H9 (cell line): ENCODE measurements at regions not wholly inside any gene's neighbourhood (a gene's known extent, or its start where the extent isn't known, plus 50 kb on each side); places are given as distances from the start of the nearest gene placed in this dataset.
A peak's percentile ranks its signal among the peaks of the same experiment; 100 is the strongest.

ENCODE experiments used
- DNase-seq: peaks from one replicate; pipeline ENCODE4 v3.0.0-alpha.2; 2017
- H2AFZ ChIP-seq: one replicate; pipeline ENCODE4 v1.6.1; 2013; ENCODE audit warnings: mild to moderate bottlenecking, low read length, control low read depth, moderate library complexity
- H2AK5ac ChIP-seq: 2 replicates; pipeline ENCODE4 v1.6.1; 2013; ENCODE audit warnings: low read length, control low read depth, mixed read lengths; ENCODE audit not compliant: insufficient read length
- H2BK120ac ChIP-seq: one replicate; pipeline ENCODE4 v1.6.1; 2013; ENCODE audit warnings: low read depth, mild to moderate bottlenecking, low read length, control low read depth, inconsistent platforms; ENCODE audit not compliant: poor library complexity, severe bottlenecking
- H2BK12ac ChIP-seq: 2 replicates; pipeline ENCODE4 v1.6.1; 2013; ENCODE audit warnings: low read length, control low read depth, mixed read lengths, low read depth; ENCODE audit not compliant: insufficient read length
- H2BK15ac ChIP-seq: 2 replicates; pipeline ENCODE4 v1.6.1; 2013; ENCODE audit warnings: low read depth, low read length, control low read depth
- H2BK20ac ChIP-seq: one replicate; pipeline ENCODE4 v1.6.1; 2013; ENCODE audit warnings: low read depth, mild to moderate bottlenecking, low read length, control low read depth, inconsistent platforms; ENCODE audit not compliant: poor library complexity, severe bottlenecking
- H2BK5ac ChIP-seq: 2 replicates; pipeline ENCODE4 v1.6.1; 2013; ENCODE audit warnings: low read length, control low read depth, mixed read lengths; ENCODE audit not compliant: insufficient read length
- H3K14ac ChIP-seq: 2 replicates; pipeline ENCODE4 v1.6.1; 2013; ENCODE audit warnings: low read length, control low read depth; ENCODE audit not compliant: insufficient read depth
- H3K18ac ChIP-seq: 2 replicates; pipeline ENCODE4 v1.6.1; 2013; ENCODE audit warnings: low read depth, mild to moderate bottlenecking, mixed read lengths, low read length, control low read depth; ENCODE audit not compliant: insufficient read length
- H3K23ac ChIP-seq: 2 replicates; pipeline ENCODE4 v1.6.1; 2013; ENCODE audit warnings: low read length, control low read depth, mixed read lengths, low read depth; ENCODE audit not compliant: insufficient read length
- H3K23me2 ChIP-seq: 2 replicates; pipeline ENCODE4 v1.6.1; 2013; ENCODE audit warnings: low read depth, mild to moderate bottlenecking, mixed read lengths, low read length, control low read depth; ENCODE audit not compliant: insufficient read length, poor library complexity, severe bottlenecking
- H3K27ac ChIP-seq: 2 replicates; pipeline ENCODE4 v1.5.1; 2013; ENCODE audit warnings: low read length, control low read depth, mixed read lengths, low read depth; ENCODE audit not compliant: insufficient read length
- H3K27me3 ChIP-seq: 2 replicates; pipeline ENCODE4 v1.6.1; 2013; ENCODE audit warnings: low read length, control low read depth, inconsistent platforms; ENCODE audit not compliant: insufficient read depth
- H3K4ac ChIP-seq: 2 replicates; pipeline ENCODE4 v1.6.1; 2013; ENCODE audit warnings: low read depth, mild to moderate bottlenecking, control low read depth, inconsistent platforms, low read length, moderate library complexity
- H3K4me1 ChIP-seq: 2 replicates; pipeline ENCODE4 v1.6.1; 2013; ENCODE audit warnings: low read length, control low read depth, inconsistent platforms; ENCODE audit not compliant: insufficient read depth
- H3K4me2 ChIP-seq: 2 replicates; pipeline ENCODE4 v1.6.1; 2013; ENCODE audit warnings: low read length, control low read depth, mixed read lengths; ENCODE audit not compliant: insufficient read length, insufficient read depth
- H3K56ac ChIP-seq: 2 replicates; pipeline ENCODE4 v1.6.1; 2013; ENCODE audit warnings: low read depth, mild to moderate bottlenecking, mixed read lengths, low read length, control low read depth; ENCODE audit not compliant: insufficient read length
- H3K79me1 ChIP-seq: 2 replicates; pipeline ENCODE4 v1.6.1; 2013; ENCODE audit warnings: low read depth, mild to moderate bottlenecking, moderate library complexity, low read length, control low read depth, inconsistent platforms; ENCODE audit not compliant: insufficient read depth, poor library complexity, severe bottlenecking
- H3K79me2 ChIP-seq: 2 replicates; pipeline ENCODE4 v1.6.1; 2013; ENCODE audit warnings: low read length, control low read depth, inconsistent platforms; ENCODE audit not compliant: insufficient read depth
- H3K9ac ChIP-seq: 2 replicates; pipeline ENCODE4 v1.6.1; 2013; ENCODE audit warnings: low read length, control low read depth, mixed read lengths; ENCODE audit not compliant: insufficient read length; ENCODE audit errors: extremely low read depth
- H3K9me3 ChIP-seq: one replicate; pipeline ENCODE4 v1.6.1; 2013; ENCODE audit warnings: low read depth, low read length, inconsistent platforms; ENCODE audit not compliant: control insufficient read depth
- H3T11ph ChIP-seq: one replicate; pipeline ENCODE4 v1.6.1; 2013; ENCODE audit warnings: mild to moderate bottlenecking, low read length, control low read depth, inconsistent platforms
- H4K20me1 ChIP-seq: one replicate; pipeline ENCODE4 v1.6.1; 2013; ENCODE audit not compliant: control insufficient read depth, insufficient read length, insufficient read depth
- H4K5ac ChIP-seq: 2 replicates; pipeline ENCODE4 v1.6.1; 2013; ENCODE audit warnings: low read depth, mild to moderate bottlenecking, mixed read lengths, low read length, control low read depth; ENCODE audit not compliant: insufficient read length
- H4K8ac ChIP-seq: replicated peaks from 2 replicates; pipeline ENCODE4 v1.6.1; 2013; ENCODE audit warnings: low read length, control low read depth, mixed read lengths, low read depth; ENCODE audit not compliant: insufficient read length
- H4K91ac ChIP-seq: 2 replicates; pipeline ENCODE4 v1.6.1; 2013; ENCODE audit warnings: low read depth, mild to moderate bottlenecking, moderate library complexity, mixed read lengths, low read length, control low read depth; ENCODE audit not compliant: insufficient read length
- H3K27ac Mint-ChIP-seq, 3 experiments: 2 replicates in 2 of 3; 3 replicates in 1 of 3; pipeline ENCODE4 v1.8.0; 2020 to 2021; ENCODE audit warnings: mixed read lengths in 3 of 3, mild to moderate bottlenecking in 1 of 3, moderate library complexity in 1 of 3
- H3K27me3 Mint-ChIP-seq: 2 replicates; pipeline ENCODE4 v1.8.0; 2021; ENCODE audit warnings: low read depth, mild to moderate bottlenecking, moderate library complexity, mixed read lengths
- H3K36me3 Mint-ChIP-seq, 3 experiments: 2 replicates in 2 of 3; 3 replicates in 1 of 3; pipeline ENCODE4 v1.8.0; 2020 to 2021; ENCODE audit warnings: low read depth in 3 of 3, mixed read lengths in 3 of 3; ENCODE audit not compliant: insufficient read depth in 1 of 3
- H3K4me1 Mint-ChIP-seq, 2 experiments: 2 replicates each; pipeline ENCODE4 v1.8.0; 2020; ENCODE audit warnings: mixed read lengths in 2 of 2
- H3K4me3 Mint-ChIP-seq, 2 experiments: 2 replicates in 1 of 2; 3 replicates in 1 of 2; pipeline ENCODE4 v1.8.0; 2020 to 2021; ENCODE audit warnings: mild to moderate bottlenecking in 2 of 2, mixed read lengths in 2 of 2, moderate library complexity in 1 of 2
- H3K9me3 Mint-ChIP-seq, 2 experiments: 2 replicates in 1 of 2; 3 replicates in 1 of 2; pipeline ENCODE4 v1.8.0; 2020; ENCODE audit warnings: mild to moderate bottlenecking in 2 of 2, mixed read lengths in 2 of 2, moderate library complexity in 1 of 2
- CTCF ChIP-seq: fragments of 200-600 bp; sonication (generic); conservative IDR thresholded peaks from 3 replicates; pipeline ENCODE4 v1.8.0; 2021; ENCODE audit warnings: antibody characterized with exemption, mild to moderate bottlenecking
- WGBS: extraction: QIAGEN DNeasy Blood & Tissue Kit; methylation state at CpG from one replicate; pipeline ENCODE4 v1.1.7; 2013; ENCODE audit warnings: missing lambda C conversion rate, low lambda C conversion rate, mixed read lengths; ENCODE audit not compliant: insufficient read length; ENCODE audit errors: extremely low coverage; 5-methylcytosine and 5-hydroxymethylcytosine counted together

GRCh38 chr6:151675746-151676459 lies 131.6 kb upstream of the ESR1 start:
- Histone ChIP-seq H3K23ac (no peak overlapping the region), H4K91ac (no peak overlapping the region), H3K9me3 (no peaks in the 10 kb centered on the region), H3K79me1 (no peaks in the 10 kb centered on the region), H3K27me3 (no peaks in the 10 kb centered on the region), H2BK20ac (no peak overlapping the region), H3K14ac (no peak overlapping the region), H3K56ac (no peak overlapping the region), H2BK15ac (no peak overlapping the region), H3K27ac (no peak overlapping the region), H3K4me1 (no peaks in the 10 kb centered on the region), H4K5ac (no peak overlapping the region), H2BK5ac (no peak overlapping the region), H3T11ph (no peak overlapping the region), H3K23me2 (no peaks in the 10 kb centered on the region), H3K4ac (no peak overlapping the region), H2AK5ac (no peak overlapping the region), H3K18ac (no peak overlapping the region), H3K79me2 (no peaks in the 10 kb centered on the region), H3K9ac (no peak overlapping the region), H2AFZ (no peak overlapping the region), H4K20me1 (no peaks in the 10 kb centered on the region), H2BK120ac (no peak overlapping the region), H3K4me2 (no peak overlapping the region), H2BK12ac (no peak overlapping the region), H4K8ac (no peak overlapping the region)
- peak; percentile 78 for DNase-seq
- peaks cover 0 to 2% of the 10 kb centered on the region in 2 experiments; a peak in 2 of 4 replicates for H3K4me1 Mint-ChIP-seq
- H3K27me3 Mint-ChIP-seq = no peaks in the 10 kb centered on the region; the same call in 1 of the 2 replicates
- H3K27ac Mint-ChIP-seq = no peak overlapping the region; a peak in 1 of 7 replicates
- H3K4me3 Mint-ChIP-seq = no peak overlapping the region; a peak in 1 of 5 replicates
- H3K36me3 Mint-ChIP-seq = peaks cover 0 to 4% (median 2%) of the 10 kb centered on the region in 3 experiments; a peak in 4 of 7 replicates
- WGBS = no CpG with 5 or more reads among the region's 8 CpGs
- TF ChIP-seq CTCF = peak; percentile 96
- H3K9me3 Mint-ChIP-seq = peaks cover 3 to 6% of the 10 kb centered on the region in 2 experiments; a peak in 4 of 5 replicates
